NCI-H2196 treated with DMSO at 0.1 percent for 48 hours (cell line): ENCODE measurements at regions not wholly inside any gene's neighbourhood (a gene's known extent, or its start where the extent isn't known, plus 50 kb on each side); places are given as distances from the start of the nearest gene placed in this dataset.

Experiments
- DNase-seq: peaks from one replicate; lab custom pipeline; 2025; ENCODE audit not compliant: unreplicated experiment; lab: John Stamatoyannopoulos, UW

GRCh38 chr13:82729401-82729800 lies 1152.9 kb downstream of the SLITRK1 start:
- DNase-seq, result no peak

- no peak for DNase-seq
Observed at GRCh38 chr13:82720986-82721385, 1161.3 kb downstream of the SLITRK1 start.

- no peak for DNase-seq
Observed at GRCh38 chr13:82719987-82720386, 1162.3 kb downstream of the SLITRK1 start.

- DNase-seq, result no peak
Observed at GRCh38 chr13:82717249-82717648, 1165.0 kb downstream of the SLITRK1 start.

GRCh38 chr13:82713687-82714405 lies 1168.4 kb downstream of the SLITRK1 start:
- DNase-seq, result no peak

GRCh38 chr13:82702513-82702912 lies 1179.8 kb downstream of the SLITRK1 start:
- DNase-seq, result no peak

- DNase-seq, result no peak
Observed at GRCh38 chr13:82701020-82701419, 1181.3 kb downstream of the SLITRK1 start.

GRCh38 chr13:82698941-82699340 lies 1183.3 kb downstream of the SLITRK1 start:
- DNase-seq, result no peak

GRCh38 chr13:82698383-82698782 lies 1183.9 kb downstream of the SLITRK1 start:
- DNase-seq, result no peak

GRCh38 chr13:82693607-82694006 lies 1188.7 kb downstream of the SLITRK1 start:
- no peak for DNase-seq

- DNase-seq, result no peak
Observed at GRCh38 chr13:82688400-82688994, 1193.8 kb downstream of the SLITRK1 start.

- no peak for DNase-seq
Observed at GRCh38 chr13:82687884-82688283, 1194.4 kb downstream of the SLITRK1 start.

- DNase-seq, result no peak
Observed at GRCh38 chr13:82681535-82681934, 1200.7 kb downstream of the SLITRK1 start.

GRCh38 chr13:82678052-82678451 lies 1204.2 kb downstream of the SLITRK1 start:
- no peak for DNase-seq

GRCh38 chr13:82675024-82675423 lies 1207.2 kb downstream of the SLITRK1 start:
- DNase-seq, result no peak

GRCh38 chr13:82674546-82674945 lies 1207.7 kb downstream of the SLITRK1 start:
- DNase-seq, result no peak

GRCh38 chr13:82672248-82672647 lies 1210.0 kb downstream of the SLITRK1 start:
- DNase-seq, result no peak

GRCh38 chr13:82664183-82664582 lies 1218.1 kb downstream of the SLITRK1 start:
- DNase-seq, result no peak

GRCh38 chr13:82661126-82661525 lies 1221.1 kb downstream of the SLITRK1 start:
- no peak for DNase-seq

- no peak for DNase-seq
Observed at GRCh38 chr13:82658811-82659210, 1223.5 kb downstream of the SLITRK1 start.

- no peak for DNase-seq
Observed at GRCh38 chr13:82657471-82657870, 1224.8 kb downstream of the SLITRK1 start.

GRCh38 chr13:82654861-82655855 lies 1227.1 kb downstream of the SLITRK1 start:
- DNase-seq, result no peak
